ENCODE measurements at regions not wholly inside any gene's neighbourhood (a gene's known extent, or its start where the extent isn't known, plus 50 kb on each side); places are given as distances from the start of the nearest gene placed in this dataset.

- TF ChIP-seq, protein P1, sequence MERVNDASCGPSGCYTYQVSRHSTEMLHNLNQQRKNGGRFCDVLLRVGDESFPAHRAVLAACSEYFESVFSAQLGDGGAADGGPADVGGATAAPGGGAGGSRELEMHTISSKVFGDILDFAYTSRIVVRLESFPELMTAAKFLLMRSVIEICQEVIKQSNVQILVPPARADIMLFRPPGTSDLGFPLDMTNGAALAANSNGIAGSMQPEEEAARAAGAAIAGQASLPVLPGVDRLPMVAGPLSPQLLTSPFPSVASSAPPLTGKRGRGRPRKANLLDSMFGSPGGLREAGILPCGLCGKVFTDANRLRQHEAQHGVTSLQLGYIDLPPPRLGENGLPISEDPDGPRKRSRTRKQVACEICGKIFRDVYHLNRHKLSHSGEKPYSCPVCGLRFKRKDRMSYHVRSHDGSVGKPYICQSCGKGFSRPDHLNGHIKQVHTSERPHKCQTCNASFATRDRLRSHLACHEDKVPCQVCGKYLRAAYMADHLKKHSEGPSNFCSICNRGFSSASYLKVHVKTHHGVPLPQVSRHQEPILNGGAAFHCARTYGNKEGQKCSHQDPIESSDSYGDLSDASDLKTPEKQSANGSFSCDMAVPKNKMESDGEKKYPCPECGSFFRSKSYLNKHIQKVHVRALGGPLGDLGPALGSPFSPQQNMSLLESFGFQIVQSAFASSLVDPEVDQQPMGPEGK (CRISPR knock-in tag; IDR thresholded peaks at IDR 0.05; ENCODE audit: borderline replicate concordance), result no peak
- TF ChIP-seq, protein P2, sequence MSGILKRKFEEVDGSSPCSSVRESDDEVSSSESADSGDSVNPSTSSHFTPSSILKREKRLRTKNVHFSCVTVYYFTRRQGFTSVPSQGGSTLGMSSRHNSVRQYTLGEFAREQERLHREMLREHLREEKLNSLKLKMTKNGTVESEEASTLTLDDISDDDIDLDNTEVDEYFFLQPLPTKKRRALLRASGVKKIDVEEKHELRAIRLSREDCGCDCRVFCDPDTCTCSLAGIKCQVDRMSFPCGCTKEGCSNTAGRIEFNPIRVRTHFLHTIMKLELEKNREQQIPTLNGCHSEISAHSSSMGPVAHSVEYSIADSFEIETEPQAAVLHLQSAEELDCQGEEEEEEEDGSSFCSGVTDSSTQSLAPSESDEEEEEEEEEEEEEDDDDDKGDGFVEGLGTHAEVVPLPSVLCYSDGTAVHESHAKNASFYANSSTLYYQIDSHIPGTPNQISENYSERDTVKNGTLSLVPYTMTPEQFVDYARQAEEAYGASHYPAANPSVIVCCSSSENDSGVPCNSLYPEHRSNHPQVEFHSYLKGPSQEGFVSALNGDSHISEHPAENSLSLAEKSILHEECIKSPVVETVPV (CRISPR knock-in tag; IDR thresholded peaks at IDR 0.05), result no peak
- no peak for TF ChIP-seq SNAI2 (CRISPR knock-in tag; IDR thresholded peaks at IDR 0.05)
- TF ChIP-seq TOX (CRISPR knock-in tag; IDR thresholded peaks at IDR 0.05; ENCODE audit: borderline replicate concordance), result no peak
Observed at GRCh38 chr5:69024241-69024651, 69.6 kb upstream of the SLC30A5 start (continued).

DNA sequence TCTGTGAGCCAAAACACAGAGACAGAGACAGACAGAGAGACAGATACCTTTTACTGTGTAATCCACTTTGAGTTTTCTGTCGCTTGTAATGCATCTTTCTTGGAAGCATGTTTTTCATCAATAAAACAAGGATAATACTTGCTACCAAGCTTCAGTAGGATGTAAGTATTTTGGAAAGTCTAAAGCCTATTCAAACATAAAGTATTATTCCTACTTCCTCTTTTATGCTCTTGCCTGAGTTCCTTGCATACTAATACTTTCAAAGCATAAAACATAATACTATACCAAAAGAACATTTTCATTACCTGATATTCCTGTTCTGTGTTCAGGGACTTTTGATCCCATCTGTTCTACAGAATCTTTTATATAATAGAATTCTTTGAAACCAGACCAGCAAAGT lies 64.5 kb upstream of the SLC30A5 start:
- ATAC-seq, result no peak
- TF ChIP-seq GLIS3 (CRISPR knock-in tag; IDR thresholded peaks at IDR 0.05) (no peak), SNAI2 (CRISPR knock-in tag; IDR thresholded peaks at IDR 0.05) (no peak)

DNA sequence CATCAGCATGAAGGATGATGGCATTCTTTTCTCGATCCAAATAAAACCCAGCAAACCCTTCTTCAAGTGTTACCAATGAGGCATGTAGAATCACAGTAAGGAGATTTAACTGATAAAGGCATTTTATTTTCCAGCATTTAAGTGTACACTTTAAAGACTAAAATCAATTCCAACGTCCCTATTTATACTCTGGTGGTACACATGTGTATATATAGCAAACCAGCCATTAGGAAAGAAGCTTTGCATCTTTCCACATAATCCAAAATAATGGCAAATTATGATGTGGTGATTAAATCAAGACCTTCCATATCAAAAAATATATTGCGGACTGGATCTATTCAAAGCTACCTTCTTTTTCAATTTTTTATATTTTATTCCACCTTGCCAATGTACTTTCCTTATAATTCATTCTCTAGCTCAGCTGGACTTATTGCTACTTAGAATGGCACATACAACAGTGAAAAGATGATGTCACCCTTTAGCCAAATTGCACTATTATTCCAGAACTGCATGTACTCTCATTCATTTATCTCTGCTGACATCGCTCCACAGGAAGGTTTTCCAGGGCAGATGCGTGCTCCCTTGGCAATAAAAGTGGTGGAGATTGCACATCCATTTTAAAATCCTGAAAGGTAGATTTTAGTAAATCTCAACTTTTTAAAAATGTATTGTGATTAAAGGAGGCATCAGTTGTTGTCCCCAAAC lies 63.3 kb upstream of the SLC30A5 start:
- TF ChIP-seq BACH2 (CRISPR knock-in tag; IDR thresholded peaks at IDR 0.05; ENCODE audit: borderline replicate concordance) (no peak), PPARA (CRISPR knock-in tag; IDR thresholded peaks at IDR 0.05; ENCODE audit: borderline replicate concordance) (peak; percentile 71; the same call in 1 of the 2 replicates), ESRRG (CRISPR knock-in tag; IDR thresholded peaks at IDR 0.05) (no peak), CSDC2 (CRISPR knock-in tag; IDR thresholded peaks at IDR 0.05) (no peak), ARNTL (CRISPR knock-in tag; IDR thresholded peaks at IDR 0.05; ENCODE audit: borderline replicate concordance, low read depth) (no peak), GLIS3 (CRISPR knock-in tag; IDR thresholded peaks at IDR 0.05) (no peak), TOX (CRISPR knock-in tag; IDR thresholded peaks at IDR 0.05; ENCODE audit: borderline replicate concordance) (no peak), ISL1 (CRISPR knock-in tag; IDR thresholded peaks at IDR 0.05) (0 out of 2 replicates have a peak, but pooled peaks have one; percentile 10), ZNF565 (CRISPR knock-in tag; conservative IDR thresholded peaks at IDR 0.05; ENCODE audit: low read depth) (no peak), RARB (CRISPR knock-in tag; IDR thresholded peaks at IDR 0.05) (no peak), ZFP3 (CRISPR knock-in tag; IDR thresholded peaks at IDR 0.05) (no peak), ZFP30 (CRISPR knock-in tag; IDR thresholded peaks at IDR 0.05) (0 out of 2 replicates have a peak, but pooled peaks have one; percentile 19), ZC3H10 (CRISPR knock-in tag; IDR thresholded peaks at IDR 0.05) (no peak), ZNF8 (CRISPR knock-in tag; IDR thresholded peaks at IDR 0.05) (0 out of 2 replicates have a peak, but pooled peaks have one; percentile 15), TSHZ2 (CRISPR knock-in tag; IDR thresholded peaks at IDR 0.05) (0 out of 2 replicates have a peak, but pooled peaks have one; percentile 39), SNAI2 (CRISPR knock-in tag; IDR thresholded peaks at IDR 0.05) (0 out of 2 replicates have a peak, but pooled peaks have one; percentile 50), ZNF70 (CRISPR knock-in tag; IDR thresholded peaks at IDR 0.05) (no peak), TCF4 (CRISPR knock-in tag; IDR thresholded peaks at IDR 0.05; ENCODE audit: borderline replicate concordance) (peak; percentile 32; the same call in 1 of the 2 replicates)
- TF ChIP-seq, protein P2 (CRISPR knock-in tag; IDR thresholded peaks at IDR 0.05), result no peak
- TF ChIP-seq, protein P3, sequence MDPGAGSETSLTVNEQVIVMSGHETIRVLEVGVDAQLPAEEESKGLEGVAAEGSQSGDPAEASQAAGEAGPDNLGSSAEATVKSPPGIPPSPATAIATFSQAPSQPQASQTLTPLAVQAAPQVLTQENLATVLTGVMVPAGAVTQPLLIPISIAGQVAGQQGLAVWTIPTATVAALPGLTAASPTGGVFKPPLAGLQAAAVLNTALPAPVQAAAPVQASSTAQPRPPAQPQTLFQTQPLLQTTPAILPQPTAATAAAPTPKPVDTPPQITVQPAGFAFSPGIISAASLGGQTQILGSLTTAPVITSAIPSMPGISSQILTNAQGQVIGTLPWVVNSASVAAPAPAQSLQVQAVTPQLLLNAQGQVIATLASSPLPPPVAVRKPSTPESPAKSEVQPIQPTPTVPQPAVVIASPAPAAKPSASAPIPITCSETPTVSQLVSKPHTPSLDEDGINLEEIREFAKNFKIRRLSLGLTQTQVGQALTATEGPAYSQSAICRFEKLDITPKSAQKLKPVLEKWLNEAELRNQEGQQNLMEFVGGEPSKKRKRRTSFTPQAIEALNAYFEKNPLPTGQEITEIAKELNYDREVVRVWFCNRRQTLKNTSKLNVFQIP (CRISPR knock-in tag; IDR thresholded peaks at IDR 0.05; ENCODE audit: borderline replicate concordance, low read depth), result no peak
- ATAC-seq, result no peak

All from SK-N-SH treated with all-trans-retinoic acid at 6 μM for 48 hours (cell line).